ENCODE measurements at regions not wholly inside any gene's neighbourhood (a gene's known extent, or its start where the extent isn't known, plus 50 kb on each side); places are given as distances from the start of the nearest gene placed in this dataset.
"Not testable (repeated sequence)": the region's sequence is repeated elsewhere in the genome, so short reads cannot be mapped to it uniquely, and the experiment has no call there.

- no peak for DNase-seq (ENCODE audit: low read depth)
Measured at GRCh38 chr10:118950190-118950680, 79.3 kb upstream of the NANOS1 start.

- DNase-seq (ENCODE audit: low read depth) = no peak
Measured at GRCh38 chr10:118950997-118951637, 78.4 kb upstream of the NANOS1 start.

GRCh38 chr10:118952493-118953295 is 76.8 kb upstream of the NANOS1 start:
- DNase-seq (ENCODE audit: low read depth) = no peak

- no peak for DNase-seq (ENCODE audit: low read depth)
Measured at GRCh38 chr10:118953598-118954393, 75.7 kb upstream of the NANOS1 start.

- no peak for DNase-seq (ENCODE audit: low read depth)
Measured at GRCh38 chr10:118955531-118955930, 74.0 kb upstream of the NANOS1 start.

GRCh38 chr10:118955951-118956801 is 73.3 kb upstream of the NANOS1 start:
- no peak for DNase-seq (ENCODE audit: low read depth)

GRCh38 chr10:118956802-118957442 is 72.6 kb upstream of the NANOS1 start:
- no peak for DNase-seq (ENCODE audit: low read depth)

- no peak for DNase-seq (ENCODE audit: low read depth)
Measured at GRCh38 chr10:118957443-118957825, 72.1 kb upstream of the NANOS1 start.

GRCh38 chr10:118957966-118958365 is 71.5 kb upstream of the NANOS1 start:
- no peak for DNase-seq (ENCODE audit: low read depth)

- DNase-seq (ENCODE audit: low read depth) = no peak
Measured at GRCh38 chr10:118958559-118958958, 71.0 kb upstream of the NANOS1 start.

GRCh38 chr10:118958984-118959925 is 70.3 kb upstream of the NANOS1 start:
- DNase-seq (ENCODE audit: low read depth) = no peak

- no peak for DNase-seq (ENCODE audit: low read depth)
Measured at GRCh38 chr10:118960157-118961090, 69.1 kb upstream of the NANOS1 start.

GRCh38 chr10:118961436-118961835 is 68.1 kb upstream of the NANOS1 start:
- DNase-seq (ENCODE audit: low read depth) = no peak

- not testable (repeated sequence) for DNase-seq (ENCODE audit: low read depth)
Measured at GRCh38 chr10:118962331-118962868, 67.1 kb upstream of the NANOS1 start.

GRCh38 chr10:118963341-118963740 is 66.2 kb upstream of the NANOS1 start:
- no peak for DNase-seq (ENCODE audit: low read depth)

GRCh38 chr10:118963933-118964332 is 65.6 kb upstream of the NANOS1 start:
- no peak for DNase-seq (ENCODE audit: low read depth)

GRCh38 chr10:118964476-118964875 is 65.0 kb upstream of the NANOS1 start:
- not testable (repeated sequence) for DNase-seq (ENCODE audit: low read depth)

- DNase-seq (ENCODE audit: low read depth) = no peak
Measured at GRCh38 chr10:118965096-118965495, 64.4 kb upstream of the NANOS1 start.

GRCh38 chr10:118965645-118966044 is 63.9 kb upstream of the NANOS1 start:
- DNase-seq (ENCODE audit: low read depth) = no peak
